ENCODE measurements at regions not wholly inside any gene's neighbourhood (a gene's known extent, or its start where the extent isn't known, plus 50 kb on each side); places are given as distances from the start of the nearest gene placed in this dataset.

- no TSS peak for BruUV-seq (replicated peaks)
Measured at GRCh38 chr6:14640631-14641030, 523.1 kb downstream of the CD83 start.

DNA sequence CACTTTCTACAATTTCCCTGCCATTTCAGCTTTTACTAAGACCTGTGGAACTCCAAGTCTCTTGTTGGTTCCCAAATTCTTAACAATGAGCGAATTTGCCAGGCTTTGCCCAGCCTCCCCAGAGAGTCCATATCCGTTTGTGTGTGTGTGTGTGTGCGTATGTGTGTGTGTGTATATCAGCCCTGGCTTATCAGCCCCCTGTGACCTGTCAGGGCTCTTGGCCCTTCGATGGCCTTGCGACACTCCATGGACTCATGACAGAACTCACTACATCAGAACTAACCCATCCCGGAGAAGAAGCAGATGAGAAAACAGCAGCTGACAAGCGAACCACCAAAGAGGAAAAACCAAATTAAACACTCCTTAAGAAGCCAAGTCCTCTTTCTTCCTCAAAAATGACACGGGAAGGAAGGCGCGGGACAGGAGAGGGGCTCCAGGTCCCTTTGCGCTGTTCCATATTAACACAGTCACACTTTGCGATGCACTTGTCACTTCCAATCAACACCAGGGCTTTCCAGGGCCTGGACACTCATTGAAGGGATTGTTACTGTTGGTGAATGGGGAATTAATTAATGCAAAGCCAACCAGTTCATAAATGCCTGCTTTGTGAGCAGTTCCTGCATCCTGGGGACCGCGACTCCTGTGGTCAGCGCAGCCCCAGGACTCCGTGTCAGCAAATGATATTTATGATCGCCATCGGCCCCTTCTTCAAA, 524.0 kb downstream of the CD83 start:
- no peak for DNase-seq (ENCODE audit: low spot score)
- H4K20me1 ChIP-seq (ENCODE audit: insufficient read depth, low read length) = no peaks in the 10 kb centered on the region
- H3K4me2 ChIP-seq (ENCODE audit: low read length) = no peak overlapping the region
- no peak overlapping the region for H3K4me3 ChIP-seq (ENCODE audit: low read depth, low read length, poor library complexity, severe bottlenecking)
- ChIA-PET CTCF (ENCODE audit: unreplicated experiment) (no interaction called here), POLR2A (interaction anchor here (1.2 kb wide), 1 partner anchor 236 kb away, joined by 3 read pairs; no protein-coding TSS in a partner anchor)
- TF ChIP-seq, protein P1, sequence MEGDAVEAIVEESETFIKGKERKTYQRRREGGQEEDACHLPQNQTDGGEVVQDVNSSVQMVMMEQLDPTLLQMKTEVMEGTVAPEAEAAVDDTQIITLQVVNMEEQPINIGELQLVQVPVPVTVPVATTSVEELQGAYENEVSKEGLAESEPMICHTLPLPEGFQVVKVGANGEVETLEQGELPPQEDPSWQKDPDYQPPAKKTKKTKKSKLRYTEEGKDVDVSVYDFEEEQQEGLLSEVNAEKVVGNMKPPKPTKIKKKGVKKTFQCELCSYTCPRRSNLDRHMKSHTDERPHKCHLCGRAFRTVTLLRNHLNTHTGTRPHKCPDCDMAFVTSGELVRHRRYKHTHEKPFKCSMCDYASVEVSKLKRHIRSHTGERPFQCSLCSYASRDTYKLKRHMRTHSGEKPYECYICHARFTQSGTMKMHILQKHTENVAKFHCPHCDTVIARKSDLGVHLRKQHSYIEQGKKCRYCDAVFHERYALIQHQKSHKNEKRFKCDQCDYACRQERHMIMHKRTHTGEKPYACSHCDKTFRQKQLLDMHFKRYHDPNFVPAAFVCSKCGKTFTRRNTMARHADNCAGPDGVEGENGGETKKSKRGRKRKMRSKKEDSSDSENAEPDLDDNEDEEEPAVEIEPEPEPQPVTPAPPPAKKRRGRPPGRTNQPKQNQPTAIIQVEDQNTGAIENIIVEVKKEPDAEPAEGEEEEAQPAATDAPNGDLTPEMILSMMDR (conservative IDR thresholded peaks at IDR 0.05; ENCODE audit: low read length) = no peak
- TF ChIP-seq EZH2phosphoT487 (IDR thresholded peaks at IDR 0.05; ENCODE audit: borderline replicate concordance, low read depth, low read length) = no peak
- H3K9me2 ChIP-seq (ENCODE audit: insufficient read depth, low read length) = no peaks in the 10 kb centered on the region
- no peak overlapping the region for H3K27ac ChIP-seq (ENCODE audit: low read depth, low read length, poor library complexity, severe bottlenecking)
- no peaks in the 10 kb centered on the region for H3K79me2 ChIP-seq (ENCODE audit: insufficient read depth, low read depth, low read length)
- H3K9me3 ChIP-seq (ENCODE audit: low read length) = peaks cover 18% of the 10 kb centered on the region; the same call in 1 of the 2 replicates
- no TSS peak for BruUV-seq (replicated peaks)
- H2AFZ ChIP-seq (ENCODE audit: low read length) = no peak overlapping the region
- H3K36me3 ChIP-seq (ENCODE audit: insufficient read depth, low read length) = no peaks in the 10 kb centered on the region; the same call in 1 of the 2 replicates
- intact Hi-C loops (cut with micrococcal nuclease; ENCODE audit: unreplicated experiment) = no loop called here
- peaks cover 29% of the 10 kb centered on the region for H3K4me1 ChIP-seq (ENCODE audit: insufficient read depth, low read length, poor library complexity, severe bottlenecking)

More at GRCh38 chr6:14640631-14641030, 523.1 kb downstream of the CD83 start:
- POLR2A ChIA-PET = interaction anchor here (1.1 to 1.2 kb wide), 2 partner anchors 13 to 235 kb away, joined by 3 read pairs; no protein-coding TSS in a partner anchor
- H3K4me2 ChIP-seq (ENCODE audit: low read length) = no peak overlapping the region
- no peaks in the 10 kb centered on the region for H3K9me2 ChIP-seq (ENCODE audit: insufficient read depth, low read length)
- no peaks in the 10 kb centered on the region for H3K79me2 ChIP-seq (ENCODE audit: insufficient read depth, low read depth, low read length)
- H3K4me1 ChIP-seq (ENCODE audit: insufficient read depth, low read length, poor library complexity, severe bottlenecking) = peaks cover 39% of the 10 kb centered on the region
- H3K27ac ChIP-seq (ENCODE audit: low read depth, low read length, poor library complexity, severe bottlenecking) = no peak overlapping the region
- no peaks in the 10 kb centered on the region; the same call in 1 of the 2 replicates for H3K36me3 ChIP-seq (ENCODE audit: insufficient read depth, low read length)
- no peaks in the 10 kb centered on the region for H4K20me1 ChIP-seq (ENCODE audit: insufficient read depth, low read length)
- H3K4me3 ChIP-seq (ENCODE audit: low read depth, low read length, poor library complexity, severe bottlenecking) = no peak overlapping the region
- DNase-seq (ENCODE audit: low spot score) = no peak
- peaks cover 18% of the 10 kb centered on the region; the same call in 1 of the 2 replicates for H3K9me3 ChIP-seq (ENCODE audit: low read length)
- CTCF ChIA-PET (ENCODE audit: unreplicated experiment) = no interaction called here
- intact Hi-C loops (cut with micrococcal nuclease; ENCODE audit: unreplicated experiment) = no loop called here
- TF ChIP-seq, protein P1 (conservative IDR thresholded peaks at IDR 0.05; ENCODE audit: low read length) = no peak
- no peak for TF ChIP-seq EZH2phosphoT487 (IDR thresholded peaks at IDR 0.05; ENCODE audit: borderline replicate concordance, low read depth, low read length)
- no peak overlapping the region for H2AFZ ChIP-seq (ENCODE audit: low read length)

- BruUV-seq (replicated peaks) = no TSS peak
- Histone ChIP-seq H3K4me3 (ENCODE audit: low read depth, low read length, poor library complexity, severe bottlenecking) (no peak overlapping the region), H3K36me3 (ENCODE audit: insufficient read depth, low read length) (no peaks in the 10 kb centered on the region; the same call in 1 of the 2 replicates), H2AFZ (ENCODE audit: low read length) (no peak overlapping the region), H3K4me2 (ENCODE audit: low read length) (no peak overlapping the region), H4K20me1 (ENCODE audit: insufficient read depth, low read length) (no peaks in the 10 kb centered on the region), H3K9me3 (ENCODE audit: low read length) (peaks cover 18% of the 10 kb centered on the region; the same call in 1 of the 2 replicates), H3K79me2 (ENCODE audit: insufficient read depth, low read depth, low read length) (no peaks in the 10 kb centered on the region), H3K9me2 (ENCODE audit: insufficient read depth, low read length) (no peaks in the 10 kb centered on the region), H3K4me1 (ENCODE audit: insufficient read depth, low read length, poor library complexity, severe bottlenecking) (peaks cover 24% of the 10 kb centered on the region), H3K27ac (ENCODE audit: low read depth, low read length, poor library complexity, severe bottlenecking) (no peak overlapping the region)
- intact Hi-C loops (cut with micrococcal nuclease; ENCODE audit: unreplicated experiment) = no loop called here
- ChIA-PET CTCF (ENCODE audit: unreplicated experiment) (no interaction called here), POLR2A (interaction anchor here (0.6 to 1.2 kb wide), 2 partner anchors 236 to 256 kb away, joined by 3 to 4 read pairs; no protein-coding TSS in a partner anchor)
- TF ChIP-seq EZH2phosphoT487 (IDR thresholded peaks at IDR 0.05; ENCODE audit: borderline replicate concordance, low read depth, low read length) = no peak
- TF ChIP-seq, protein P1 (conservative IDR thresholded peaks at IDR 0.05; ENCODE audit: low read length) = no peak
- no peak for DNase-seq (ENCODE audit: low spot score)
Measured at GRCh38 chr6:14642136-14642505, 524.5 kb downstream of the CD83 start.
